Keratinocyte (primary cell): ENCODE measurements at regions not wholly inside any gene's neighbourhood (a gene's known extent, or its start where the extent isn't known, plus 50 kb on each side); places are given as distances from the start of the nearest gene placed in this dataset.

Source experiments
- DNase-seq: peaks from one replicate; pipeline ENCODE4 v3.0.0-alpha.2; 2011; ENCODE audit warnings: low read depth, missing footprints, low spot score
- FAIRE-seq: peaks from 2 replicates; lab custom pipeline; 2011; peaks lifted over from hg19 to GRCh38; lab: Jason Lieb, UNC
- H2AFZ ChIP-seq: 2 replicates; pipeline ENCODE4 v1.6.0; 2012; ENCODE audit warnings: low read length, control low read depth, inconsistent platforms; ENCODE audit not compliant: control insufficient read depth
- H3K27ac ChIP-seq: 2 replicates; pipeline ENCODE4 v1.5.1; 2011; ENCODE audit warnings: low read length; ENCODE audit not compliant: control insufficient read depth, insufficient read depth
- H3K27me3 ChIP-seq: 3 replicates; pipeline ENCODE4 v1.6.0; 2011; ENCODE audit warnings: low read length; ENCODE audit not compliant: control insufficient read depth, insufficient read depth; ENCODE audit errors: extremely low read depth
- H3K36me3 ChIP-seq, 2 experiments: 2 replicates in 1 of 2; 3 replicates in 1 of 2; pipeline ENCODE4 v1.5.1; 2011; ENCODE audit warnings: low read length in 2 of 2, mild to moderate bottlenecking in 1 of 2; ENCODE audit not compliant: control insufficient read depth in 2 of 2, insufficient read depth in 2 of 2; ENCODE audit errors: extremely low read depth in 1 of 2
- H3K4me1 ChIP-seq: 3 replicates; pipeline ENCODE4 v1.5.1; 2011; ENCODE audit warnings: low read length; ENCODE audit not compliant: control insufficient read depth, insufficient read depth; ENCODE audit errors: extremely low read depth
- H3K4me2 ChIP-seq: 3 replicates; pipeline ENCODE4 v1.6.0; 2011; ENCODE audit warnings: low read depth, low read length; ENCODE audit not compliant: control insufficient read depth, insufficient read depth; ENCODE audit errors: extremely low read depth
- H3K4me3 ChIP-seq, 3 experiments: fragments of 200-600 bp in 1 of 3; sonication (generic) in 1 of 3; 2 replicates in 2 of 3; 3 replicates in 1 of 3; pipeline ENCODE4 v1.5.1; 2011 to 2016; ENCODE audit warnings: low read length in 3 of 3, mild to moderate bottlenecking in 3 of 3, control low read depth in 2 of 3, inconsistent platforms in 1 of 3, low read depth in 1 of 3, mixed read lengths in 1 of 3, mixed run types in 1 of 3, moderate library complexity in 1 of 3; ENCODE audit not compliant: control insufficient read depth in 2 of 3, insufficient read depth in 2 of 3; ENCODE audit errors: extremely low read depth in 1 of 3
- H3K79me2 ChIP-seq: 2 replicates; pipeline ENCODE4 v1.6.0; 2012; ENCODE audit warnings: low read length; ENCODE audit not compliant: control insufficient read depth, insufficient read depth
- H3K9ac ChIP-seq: 3 replicates; pipeline ENCODE4 v1.6.0; 2011; ENCODE audit warnings: low read length; ENCODE audit not compliant: control insufficient read depth, insufficient read depth; ENCODE audit errors: extremely low read depth
- H3K9me1 ChIP-seq: 3 replicates; pipeline ENCODE4 v1.6.0; 2011; ENCODE audit warnings: low read length; ENCODE audit not compliant: control insufficient read depth, insufficient read depth; ENCODE audit errors: extremely low read depth
- H3K9me3 ChIP-seq: 2 replicates; pipeline ENCODE4 v1.5.1; 2012; ENCODE audit warnings: low read depth, low read length; ENCODE audit not compliant: control insufficient read depth
- H4K20me1 ChIP-seq: 3 replicates; pipeline ENCODE4 v1.6.0; 2011; ENCODE audit warnings: low read length; ENCODE audit not compliant: control insufficient read depth, insufficient read depth; ENCODE audit errors: extremely low read depth
- EZH2 ChIP-seq: IDR thresholded peaks from one replicate; pipeline ENCODE4 v1.6.1; 2012; ENCODE audit warnings: inconsistent platforms, mild to moderate bottlenecking, low read length, moderate library complexity
- dilution Hi-C: fragments of 300-500 bp; cut with MboI; formaldehyde crosslinking; loops from one replicate; pipeline ENCODE4 v1.7.0; 2020; ENCODE audit warnings: low sequenced_read_pairs; ENCODE audit not compliant: extremely low pct_ligation_motif_present
- TF ChIP-seq, protein P1 (sequence below), 3 experiments: IDR thresholded peaks in 1 of 3; conservative IDR thresholded peaks in 1 of 3; optimal IDR thresholded peaks in 1 of 3; 2 replicates in 2 of 3; 3 replicates in 1 of 3; pipeline versions ENCODE3 to v1.5.1; 2011; ENCODE audit warnings: low read length in 3 of 3, mild to moderate bottlenecking in 3 of 3, moderate library complexity in 2 of 3, control low read depth in 1 of 3, inconsistent platforms in 1 of 3; ENCODE audit not compliant: insufficient read depth in 2 of 3; ENCODE audit errors: extremely low read depth in 1 of 3

DNA sequence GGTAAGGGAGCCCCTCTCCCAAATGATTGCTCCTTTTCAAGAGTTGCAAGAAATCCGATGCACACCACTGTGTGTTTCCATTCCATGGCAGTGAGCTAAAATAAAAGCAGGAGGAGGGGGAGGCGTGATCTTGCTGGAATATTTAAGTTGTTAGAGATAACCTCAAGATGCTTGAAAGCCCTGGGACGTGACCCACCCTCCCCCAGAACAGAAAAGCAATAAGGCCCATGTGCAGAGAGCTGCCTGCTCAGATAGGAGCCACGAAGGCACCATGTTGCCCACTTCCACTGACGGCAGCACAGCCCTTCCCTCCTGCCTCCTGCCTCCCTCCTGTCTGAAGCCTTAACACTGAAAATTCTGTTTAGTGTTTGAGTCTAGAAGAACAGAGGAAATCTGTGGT lies 432.6 kb upstream of the CDH4 start:
- DNase-seq: no peak
- Histone ChIP-seq H3K9me3 (no peaks in the 10 kb centered on the region), H3K9me1 (no peaks in the 10 kb centered on the region), H3K79me2 (no peaks in the 10 kb centered on the region), H3K4me3 (no peak overlapping the region), H4K20me1 (no peaks in the 10 kb centered on the region), H2AFZ (no peak overlapping the region), H3K27ac (no peak overlapping the region), H3K27me3 (peaks cover 3% of the 10 kb centered on the region), H3K4me1 (no peaks in the 10 kb centered on the region), H3K36me3 (no peaks in the 10 kb centered on the region), H3K9ac (no peak overlapping the region), H3K4me2 (no peak overlapping the region)
- no peak for TF ChIP-seq EZH2
- TF ChIP-seq, protein P1, sequence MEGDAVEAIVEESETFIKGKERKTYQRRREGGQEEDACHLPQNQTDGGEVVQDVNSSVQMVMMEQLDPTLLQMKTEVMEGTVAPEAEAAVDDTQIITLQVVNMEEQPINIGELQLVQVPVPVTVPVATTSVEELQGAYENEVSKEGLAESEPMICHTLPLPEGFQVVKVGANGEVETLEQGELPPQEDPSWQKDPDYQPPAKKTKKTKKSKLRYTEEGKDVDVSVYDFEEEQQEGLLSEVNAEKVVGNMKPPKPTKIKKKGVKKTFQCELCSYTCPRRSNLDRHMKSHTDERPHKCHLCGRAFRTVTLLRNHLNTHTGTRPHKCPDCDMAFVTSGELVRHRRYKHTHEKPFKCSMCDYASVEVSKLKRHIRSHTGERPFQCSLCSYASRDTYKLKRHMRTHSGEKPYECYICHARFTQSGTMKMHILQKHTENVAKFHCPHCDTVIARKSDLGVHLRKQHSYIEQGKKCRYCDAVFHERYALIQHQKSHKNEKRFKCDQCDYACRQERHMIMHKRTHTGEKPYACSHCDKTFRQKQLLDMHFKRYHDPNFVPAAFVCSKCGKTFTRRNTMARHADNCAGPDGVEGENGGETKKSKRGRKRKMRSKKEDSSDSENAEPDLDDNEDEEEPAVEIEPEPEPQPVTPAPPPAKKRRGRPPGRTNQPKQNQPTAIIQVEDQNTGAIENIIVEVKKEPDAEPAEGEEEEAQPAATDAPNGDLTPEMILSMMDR (optimal IDR thresholded peaks at IDR 0.05 in 1 of 3, IDR thresholded peaks at IDR 0.05 in 1 of 3, conservative IDR thresholded peaks at IDR 0.05 in 1 of 3; ENCODE audit: extremely low read depth in 1 of 3, insufficient read depth in 2 of 3, low read length in 3 of 3): no peak
- FAIRE-seq: no peak
- dilution Hi-C loops: no loop called here

- TF ChIP-seq, protein P1 (optimal IDR thresholded peaks at IDR 0.05 in 1 of 3, IDR thresholded peaks at IDR 0.05 in 1 of 3, conservative IDR thresholded peaks at IDR 0.05 in 1 of 3; ENCODE audit: extremely low read depth in 1 of 3, insufficient read depth in 2 of 3, low read length in 3 of 3): no peak
- no peak for TF ChIP-seq EZH2
- Histone ChIP-seq H3K4me3 (no peak overlapping the region), H3K36me3 (no peaks in the 10 kb centered on the region), H3K9ac (no peak overlapping the region), H3K27ac (no peak overlapping the region), H2AFZ (no peak overlapping the region), H3K9me3 (no peaks in the 10 kb centered on the region), H4K20me1 (no peaks in the 10 kb centered on the region), H3K4me2 (no peak overlapping the region), H3K4me1 (no peaks in the 10 kb centered on the region), H3K9me1 (no peaks in the 10 kb centered on the region), H3K79me2 (no peaks in the 10 kb centered on the region), H3K27me3 (peaks cover 3% of the 10 kb centered on the region)
- FAIRE-seq (no peak), DNase-seq (no peak)
- dilution Hi-C loops: no loop called here
Measured at GRCh38 chr20:60820149-60820548, 431.9 kb upstream of the CDH4 start.
